HEK293 (cell line): ENCODE measurements at regions not wholly inside any gene's neighbourhood (a gene's known extent, or its start where the extent isn't known, plus 50 kb on each side); places are given as distances from the start of the nearest gene placed in this dataset.

Experiments
- CTCF ChIA-PET: fragments of 350-600 bp; formaldehyde crosslinking; extraction: SDS; loops from one replicate; lab custom pipeline; 2021; ENCODE audit warnings: antibody characterized with exemption; lab: Yijun Ruan, JAX
- POLR2A ChIA-PET: fragments of 300-600 bp; formaldehyde crosslinking; extraction: SDS; loops from one replicate; lab custom pipeline; 2020; ENCODE audit warnings: antibody characterized with exemption, inconsistent platforms; lab: Yijun Ruan, JAX
- H3K27ac ChIP-seq: fragments of 200-500 bp; sonication (Bioruptor generic); 2 replicates; pipeline ENCODE4 v1.5.1; 2014; ENCODE audit warnings: low read depth, low read length, control low read depth, inconsistent platforms; ENCODE audit errors: extremely low read depth
- H3K36me3 ChIP-seq, 2 experiments: fragments of 200-500 bp in 1 of 2; sonication (Bioruptor generic) in 1 of 2; 1 replicate in 1 of 2; 2 replicates in 1 of 2; pipeline ENCODE4 v1.5.1; 2014 to 2017; ENCODE audit warnings: inconsistent platforms in 2 of 2, low read length in 2 of 2; ENCODE audit not compliant: control insufficient read depth in 2 of 2, insufficient read depth in 1 of 2
- H3K4me1 ChIP-seq: fragments of 200-500 bp; sonication (Bioruptor generic); 2 replicates; pipeline ENCODE4 v1.5.1; 2014; ENCODE audit warnings: mild to moderate bottlenecking, low read length, inconsistent platforms; ENCODE audit not compliant: control insufficient read depth, insufficient read depth
- H3K4me3 ChIP-seq: 2 replicates; pipeline ENCODE4 v1.5.1; 2011; ENCODE audit warnings: low read depth, mild to moderate bottlenecking, control low read depth, low read length, moderate library complexity
- H3K9me3 ChIP-seq: fragments of 200-500 bp; sonication (Bioruptor generic); 2 replicates; pipeline ENCODE4 v1.5.1; 2014; ENCODE audit warnings: low read depth, low read length, inconsistent platforms; ENCODE audit not compliant: control insufficient read depth, insufficient read depth
- EGR2 ChIP-seq: fragments of 450-650 bp; formaldehyde crosslinking; IDR thresholded peaks from 2 replicates; pipeline ENCODE4 v1.5.1; 2016; ENCODE audit warnings: low read depth, missing biosample characterization, missing genetic modification characterization
- GLIS1 ChIP-seq: fragments of 450-650 bp; formaldehyde crosslinking; IDR thresholded peaks from 2 replicates; pipeline ENCODE4 v1.5.1; 2016; ENCODE audit warnings: missing biosample characterization, missing genetic modification characterization
- HOXC10 ChIP-seq: sonication (generic); formaldehyde crosslinking; IDR thresholded peaks from 2 replicates; pipeline ENCODE4 v1.8.1; 2023; ENCODE audit warnings: mild to moderate bottlenecking, missing genetic modification reagents
- OSR2 ChIP-seq: fragments of 450-650 bp; formaldehyde crosslinking; IDR thresholded peaks from 2 replicates; pipeline ENCODE4 v1.5.1; 2016; ENCODE audit warnings: missing biosample characterization, missing genetic modification characterization
- PBX3 ChIP-seq: sonication (generic); formaldehyde crosslinking; IDR thresholded peaks from 2 replicates; pipeline ENCODE4 v1.8.1; 2022; ENCODE audit warnings: mild to moderate bottlenecking, moderate library complexity, missing genetic modification reagents
- REST ChIP-seq: fragments of 450-650 bp; formaldehyde crosslinking; IDR thresholded peaks from 2 replicates; pipeline ENCODE4 v1.5.1; 2016; ENCODE audit warnings: missing biosample characterization, missing genetic modification characterization
- ZBTB44 ChIP-seq: fragments of 450-650 bp; IDR thresholded peaks from 2 replicates; pipeline ENCODE4 v1.5.1; 2018; ENCODE audit warnings: missing biosample characterization, mild to moderate bottlenecking, missing genetic modification characterization
- ZFHX2 ChIP-seq: fragments of 450-650 bp; formaldehyde crosslinking; conservative IDR thresholded peaks from 2 replicates; pipeline ENCODE4 v1.5.1; 2016; ENCODE audit warnings: missing biosample characterization, missing genetic modification characterization
- ZNF157 ChIP-seq: fragments of 450-650 bp; formaldehyde crosslinking; IDR thresholded peaks from 2 replicates; pipeline ENCODE4 v1.5.1; 2016; ENCODE audit warnings: missing biosample characterization, missing genetic modification characterization
- ZNF223 ChIP-seq: fragments of 450-650 bp; formaldehyde crosslinking; IDR thresholded peaks from 2 replicates; pipeline ENCODE4 v1.5.1; 2016; ENCODE audit warnings: missing biosample characterization, missing genetic modification characterization
- ZNF274 ChIP-seq, 2 experiments: fragments of 200-500 bp in 1 of 2; fragments of 450-650 bp in 1 of 2; sonication (Bioruptor generic) in 1 of 2; formaldehyde crosslinking in 1 of 2; IDR thresholded peaks; 2 replicates each; pipeline versions ENCODE4 v1.5.1 to v1.6.1; 2014 to 2016; ENCODE audit warnings: borderline replicate concordance in 1 of 2, inconsistent platforms in 1 of 2, low read length in 1 of 2, missing biosample characterization in 1 of 2, missing genetic modification characterization in 1 of 2
- ZNF324 ChIP-seq: fragments of 450-650 bp; formaldehyde crosslinking; IDR thresholded peaks from 2 replicates; pipeline ENCODE4 v1.5.1; 2016; ENCODE audit warnings: missing biosample characterization, missing genetic modification characterization
- ZNF362 ChIP-seq: fragments of 450-650 bp; formaldehyde crosslinking; IDR thresholded peaks from 2 replicates; pipeline ENCODE4 v1.5.1; 2016; ENCODE audit warnings: missing biosample characterization, missing genetic modification characterization
- ZNF404 ChIP-seq: fragments of 450-650 bp; formaldehyde crosslinking; IDR thresholded peaks from 2 replicates; pipeline ENCODE4 v1.5.1; 2017; ENCODE audit warnings: missing biosample characterization, missing genetic modification characterization
- ZNF510 ChIP-seq: fragments of 450-650 bp; formaldehyde crosslinking; IDR thresholded peaks from 2 replicates; pipeline ENCODE4 v1.5.1; 2018; ENCODE audit warnings: mild to moderate bottlenecking, missing genetic modification characterization, missing biosample characterization; ENCODE audit not compliant: insufficient replicate concordance
- ZNF521 ChIP-seq: fragments of 450-650 bp; formaldehyde crosslinking; IDR thresholded peaks from 2 replicates; pipeline ENCODE4 v1.5.1; 2017; ENCODE audit warnings: missing biosample characterization, mild to moderate bottlenecking, missing genetic modification characterization
- ZNF580 ChIP-seq: fragments of 450-650 bp; formaldehyde crosslinking; IDR thresholded peaks from 2 replicates; pipeline ENCODE4 v1.5.1; 2016; ENCODE audit warnings: missing biosample characterization, missing genetic modification characterization
- ZNF610 ChIP-seq: fragments of 450-650 bp; formaldehyde crosslinking; IDR thresholded peaks from 2 replicates; pipeline ENCODE4 v1.5.1; 2016; ENCODE audit warnings: missing biosample characterization, missing genetic modification characterization, borderline replicate concordance
- ZNF629 ChIP-seq: fragments of 450-650 bp; formaldehyde crosslinking; IDR thresholded peaks from 2 replicates; pipeline ENCODE4 v1.5.1; 2017; ENCODE audit warnings: missing biosample characterization, missing genetic modification characterization
- ZNF747 ChIP-seq: fragments of 450-650 bp; formaldehyde crosslinking; IDR thresholded peaks from 2 replicates; pipeline ENCODE4 v1.5.1; 2016; ENCODE audit warnings: missing biosample characterization, missing genetic modification characterization

- Histone ChIP-seq H3K4me1 (no peaks in the 10 kb centered on the region), H3K36me3 (no peaks in the 10 kb centered on the region), H3K4me3 (no peak overlapping the region), H3K9me3 (no peaks in the 10 kb centered on the region), H3K27ac (no peak overlapping the region)
- TF ChIP-seq ZNF274 (IDR thresholded peaks at IDR 0.05; ENCODE audit: low read length): no peak
- TF ChIP-seq ZNF274 (tag by site-specific recombination; IDR thresholded peaks at IDR 0.05; ENCODE audit: borderline replicate concordance): no peak
- TF ChIP-seq ZNF324: no peak
- TF ChIP-seq ZNF747 (tag by site-specific recombination): no peak
- no peak for TF ChIP-seq ZNF510 (tag by site-specific recombination)
- TF ChIP-seq ZNF362: no peak
- no peak for TF ChIP-seq ZNF610 (tag by site-specific recombination)
- TF ChIP-seq EGR2 (tag by site-specific recombination): no peak
- TF ChIP-seq ZFHX2 (tag by site-specific recombination): no peak
- TF ChIP-seq ZNF223 (tag by site-specific recombination): no peak
- no peak for TF ChIP-seq ZNF629
- TF ChIP-seq PBX3: no peak
- no peak for TF ChIP-seq ZBTB44 (tag by site-specific recombination)
- TF ChIP-seq OSR2 (tag by site-specific recombination): no peak
- no peak for TF ChIP-seq ZNF580
- ChIA-PET CTCF (interaction anchor here (0.7 kb wide), 1 partner anchor 152 kb away, joined by 4 read pairs; no protein-coding TSS in a partner anchor), POLR2A (no interaction called here)
These were observed 53.7 kb upstream of the CFAP46 start for GRCh38 chr10:132995909-132996602.

GRCh38 chr10:132994811-132995210 lies 52.4 kb upstream of the CFAP46 start:
- H3K27ac ChIP-seq: no peak overlapping the region
- CTCF ChIA-PET: no interaction called here
- TF ChIP-seq GLIS1 (tag by site-specific recombination) (0 out of 2 replicates have a peak, but pooled peaks have one; percentile 1), ZNF404 (tag by site-specific recombination) (no peak), REST (no peak), ZNF521 (tag by site-specific recombination) (no peak), ZNF157 (tag by site-specific recombination) (no peak), HOXC10 (CRISPR knock-in tag) (no peak)
- TF ChIP-seq, all 188 proteins: peak for 1
- no peak overlapping the region for H3K4me3 ChIP-seq
- no peaks in the 10 kb centered on the region for H3K9me3 ChIP-seq
- no peaks in the 10 kb centered on the region for H3K4me1 ChIP-seq
- POLR2A ChIA-PET: no interaction called here
- no peaks in the 10 kb centered on the region for H3K36me3 ChIP-seq
